K562 (cell line): ENCODE measurements at regions not wholly inside any gene's neighbourhood (a gene's known extent, or its start where the extent isn't known, plus 50 kb on each side); places are given as distances from the start of the nearest gene placed in this dataset.

ENCODE experiments used
- BCL6 ChIP-seq: fragments of 250-450 bp; sonication (Bioruptor Pico); IDR thresholded peaks from 2 replicates; pipeline ENCODE4 v1.4.0; 2020
- CREB1 ChIP-seq, 2 experiments: sonication (generic) in 1 of 2; formaldehyde crosslinking in 1 of 2; IDR thresholded peaks; 2 replicates each; pipeline versions ENCODE4 v1.6.1 to v1.8.0; 2012 to 2022; ENCODE audit warnings: inconsistent platforms in 1 of 2, mild to moderate bottlenecking in 1 of 2, missing genetic modification reagents in 1 of 2, moderate library complexity in 1 of 2
- NR2C1 ChIP-seq, 2 experiments: fragments of 450-650 bp; IDR thresholded peaks; 2 replicates each; pipeline ENCODE4 v1.6.1; 2017; ENCODE audit warnings: mild to moderate bottlenecking in 2 of 2, antibody characterized with exemption in 1 of 2, inconsistent platforms in 1 of 2, missing compliant biosample characterization in 1 of 2, missing genetic modification characterization in 1 of 2
- SMAD4 ChIP-seq: fragments of 250-450 bp; sonication (Bioruptor Pico); conservative IDR thresholded peaks from 2 replicates; pipeline ENCODE4 v1.8.0; 2021; ENCODE audit warnings: inconsistent platforms, mild to moderate bottlenecking, moderate library complexity
- SOX6 ChIP-seq: fragments of 450-650 bp; IDR thresholded peaks from 2 replicates; pipeline ENCODE4 v1.6.1; 2014; ENCODE audit warnings: mild to moderate bottlenecking
- ZBTB1 ChIP-seq: sonication (generic); formaldehyde crosslinking; IDR thresholded peaks from 2 replicates; pipeline ENCODE4 v1.8.1; 2023; ENCODE audit warnings: missing genetic modification reagents, low read depth, mild to moderate bottlenecking, borderline replicate concordance
- ZBTB12 ChIP-seq: fragments of 250-450 bp; sonication (Bioruptor Pico); IDR thresholded peaks from 2 replicates; pipeline ENCODE4 v1.4.0; 2020
- ZBTB26 ChIP-seq: fragments of 450-650 bp; formaldehyde crosslinking; IDR thresholded peaks from 2 replicates; pipeline ENCODE4 v1.4.0; 2022; ENCODE audit warnings: missing genetic modification characterization
- ZFPM2 ChIP-seq: fragments of 250-450 bp; sonication (Bioruptor Pico); IDR thresholded peaks from 2 replicates; pipeline ENCODE4 v1.5.1; 2022; ENCODE audit warnings: mild to moderate bottlenecking
- ZKSCAN8 ChIP-seq: fragments of 200-800 bp; sonication (Bioruptor generic); IDR thresholded peaks from 2 replicates; pipeline ENCODE4 v1.6.1; 2016; ENCODE audit warnings: missing genetic modification characterization, missing compliant biosample characterization
- ZNF79 ChIP-seq: fragments of 250-450 bp; sonication (Bioruptor Pico); IDR thresholded peaks from 2 replicates; pipeline ENCODE4 v1.4.0; 2020; ENCODE audit warnings: low read depth, mild to moderate bottlenecking, moderate library complexity

- TF ChIP-seq ZBTB1 (CRISPR knock-in tag) (no peak), CREB1 (IDR thresholded peaks at IDR 0.05) (no peak), CREB1 (CRISPR knock-in tag; IDR thresholded peaks at IDR 0.05) (no peak), BCL6 (no peak), NR2C1 (IDR thresholded peaks at IDR 0.05) (no peak), NR2C1 (tag; IDR thresholded peaks at IDR 0.05) (no peak), SOX6 (no peak), ZKSCAN8 (CRISPR knock-in tag) (no peak), ZFPM2 (CRISPR knock-in tag) (no peak), ZNF79 (no peak), ZBTB12 (no peak), SMAD4 (CRISPR knock-in tag) (no peak), ZBTB26 (CRISPR knock-in tag) (no peak)
- TF ChIP-seq, all 486 proteins: peak for 0
Measured at GRCh38 chr7:19851504-19851903, 78.1 kb upstream of the TMEM196 start (continued).
